Stimulated activated naive CD8-positive, alpha-beta T cell treated with anti-CD3 and anti-CD28 coated beads, Interleukin-15, Interleukin-2, amounts not matched to agents 100 U/mL and 50 U/mL, for 24 hours (primary cell): ENCODE measurements at regions not wholly inside any gene's neighbourhood (a gene's known extent, or its start where the extent isn't known, plus 50 kb on each side); places are given as distances from the start of the nearest gene placed in this dataset.

Experiments
- ATAC-seq: fragments of 150-1000 bp; cut with Tn5 transposase; one replicate; pipeline ENCODE4 v1.10.0; 2021
- DNase-seq: peaks from one replicate; pipeline ENCODE4 v3.0.0; 2021

- DNase-seq (no peak), ATAC-seq (no peak)
These were observed 796.1 kb downstream of the DCDC2C start for GRCh38 chr2:4499316-4500030.

GRCh38 chr2:4501525-4501924 is 798.1 kb downstream of the DCDC2C start:
- no peak for DNase-seq
- no peak for ATAC-seq

GRCh38 chr2:4502230-4502843 is 799.0 kb downstream of the DCDC2C start:
- ATAC-seq = no peak
- DNase-seq = no peak

GRCh38 chr2:4507661-4508060 is 804.3 kb downstream of the DCDC2C start:
- ATAC-seq (no peak), DNase-seq (no peak)

GRCh38 chr2:4515871-4516761 is 812.7 kb downstream of the DCDC2C start:
- ATAC-seq = no peak
- no peak for DNase-seq

- no peak for DNase-seq
- no peak for ATAC-seq
These were observed 815.2 kb downstream of the DCDC2C start for GRCh38 chr2:4518596-4518995.

- ATAC-seq = no peak
- DNase-seq = no peak
These were observed 819.4 kb downstream of the DCDC2C start for GRCh38 chr2:4522498-4523421.

GRCh38 chr2:4527416-4527815 is 824.0 kb downstream of the DCDC2C start:
- DNase-seq (no peak), ATAC-seq (no peak)

- ATAC-seq (no peak), DNase-seq (no peak)
These were observed 824.9 kb downstream of the DCDC2C start for GRCh38 chr2:4528246-4528645.

- ATAC-seq = no peak
These were observed 825.4 kb downstream of the DCDC2C start for GRCh38 chr2:4528773-4529172.

GRCh38 chr2:4529738-4530137 is 826.4 kb downstream of the DCDC2C start:
- DNase-seq = no peak
- no peak for ATAC-seq

More at GRCh38 chr2:4528773-4529172, 825.4 kb downstream of the DCDC2C start:
- DNase-seq = no peak

- no peak for ATAC-seq
These were observed 826.9 kb downstream of the DCDC2C start for GRCh38 chr2:4530231-4530630.

GRCh38 chr2:4533806-4534205 is 830.4 kb downstream of the DCDC2C start:
- ATAC-seq = no peak

More at GRCh38 chr2:4530231-4530630, 826.9 kb downstream of the DCDC2C start:
- DNase-seq = no peak

GRCh38 chr2:4539121-4539520 is 835.7 kb downstream of the DCDC2C start:
- DNase-seq = no peak
- ATAC-seq = no peak

More at GRCh38 chr2:4533806-4534205, 830.4 kb downstream of the DCDC2C start:
- DNase-seq = no peak

GRCh38 chr2:4549666-4550210 is 846.4 kb downstream of the DCDC2C start:
- ATAC-seq (no peak), DNase-seq (no peak)

- ATAC-seq (no peak), DNase-seq (no peak)
These were observed 848.5 kb downstream of the DCDC2C start for GRCh38 chr2:4551691-4552474.

GRCh38 chr2:4553241-4553640 is 849.9 kb downstream of the DCDC2C start:
- no peak for ATAC-seq
- DNase-seq = no peak

GRCh38 chr2:4556135-4556896 is 852.9 kb downstream of the DCDC2C start:
- ATAC-seq (no peak), DNase-seq (no peak)

GRCh38 chr2:4561196-4561595 is 857.8 kb downstream of the DCDC2C start:
- ATAC-seq (no peak), DNase-seq (no peak)

GRCh38 chr2:4576075-4576474 is 872.7 kb downstream of the DCDC2C start:
- no peak for ATAC-seq
- DNase-seq = no peak
